HL-60 (cell line): ENCODE measurements at regions not wholly inside any gene's neighbourhood (a gene's known extent, or its start where the extent isn't known, plus 50 kb on each side); places are given as distances from the start of the nearest gene placed in this dataset.

Source experiments
- DNase-seq, 2 experiments: peaks; one replicate each; pipeline ENCODE4 v3.0.0-alpha.2; 2010 to 2020; ENCODE audit warnings: low read depth in 1 of 2, low spot score in 1 of 2
- H3K27ac ChIP-seq: fragments of 250-450 bp; sonication (Bioruptor Pico); replicated peaks from 2 replicates; pipeline ENCODE4 v1.5.1; 2020; ENCODE audit warnings: mild to moderate bottlenecking, moderate library complexity
- H3K27me3 ChIP-seq: fragments of 250-450 bp; sonication (Bioruptor Pico); 2 replicates; pipeline ENCODE4 v1.5.1; 2021; ENCODE audit warnings: mild to moderate bottlenecking, moderate library complexity; ENCODE audit not compliant: insufficient read depth, poor library complexity, severe bottlenecking
- H3K4me3 ChIP-seq: replicated peaks from 2 replicates; pipeline ENCODE4 v1.5.1; 2011; ENCODE audit warnings: mild to moderate bottlenecking, control low read depth, low read length; ENCODE audit not compliant: insufficient read depth
- CTCF ChIP-seq: IDR thresholded peaks from one replicate; pipeline ENCODE4 v1.5.1; 2011; ENCODE audit warnings: low read length, control low read depth, inconsistent platforms; ENCODE audit not compliant: insufficient read depth
- GABPA ChIP-seq: IDR thresholded peaks from 2 replicates; pipeline ENCODE4 v1.6.1; 2012; ENCODE audit warnings: low read depth
- POLR2AphosphoS5 ChIP-seq: IDR thresholded peaks from 2 replicates; pipeline ENCODE4 v1.6.1; 2012; ENCODE audit warnings: low read depth
- REST ChIP-seq: IDR thresholded peaks from 2 replicates; pipeline ENCODE4 v1.6.1; 2012; ENCODE audit warnings: low read depth; ENCODE audit not compliant: insufficient replicate concordance
- SPI1 ChIP-seq: IDR thresholded peaks from 2 replicates; pipeline ENCODE4 v1.6.1; 2012; ENCODE audit warnings: low read depth, mild to moderate bottlenecking, borderline replicate concordance

GRCh38 chr12:114944736-114945135 is 260.8 kb upstream of the TBX3 start:
- H3K4me3 ChIP-seq: no peak overlapping the region
- peaks cover 4% of the 10 kb centered on the region for H3K27me3 ChIP-seq
- TF ChIP-seq REST: no peak
- no peak for TF ChIP-seq POLR2AphosphoS5
- TF ChIP-seq SPI1: no peak
- no peak for TF ChIP-seq CTCF
- no peak for TF ChIP-seq GABPA

GRCh38 chr12:114943601-114944000 is 259.6 kb upstream of the TBX3 start:
- no peak overlapping the region for H3K27ac ChIP-seq
- TF ChIP-seq GABPA (no peak), CTCF (no peak), SPI1 (no peak)
- peaks cover 4% of the 10 kb centered on the region for H3K27me3 ChIP-seq
- DNase-seq: no peak
- no peak overlapping the region for H3K4me3 ChIP-seq

More at GRCh38 chr12:114944736-114945135, 260.8 kb upstream of the TBX3 start:
- no peak overlapping the region for H3K27ac ChIP-seq
- no peak for DNase-seq

- DNase-seq: no peak
- TF ChIP-seq REST (no peak), POLR2AphosphoS5 (no peak), CTCF (no peak), GABPA (no peak), SPI1 (no peak)
- Histone ChIP-seq H3K27ac (no peak overlapping the region), H3K4me3 (no peak overlapping the region), H3K27me3 (no peaks in the 10 kb centered on the region)
Observed at GRCh38 chr12:114938487-114939210, 254.7 kb upstream of the TBX3 start.
